ENCODE measurements at regions not wholly inside any gene's neighbourhood (a gene's known extent, or its start where the extent isn't known, plus 50 kb on each side); places are given as distances from the start of the nearest gene placed in this dataset.

DNA sequence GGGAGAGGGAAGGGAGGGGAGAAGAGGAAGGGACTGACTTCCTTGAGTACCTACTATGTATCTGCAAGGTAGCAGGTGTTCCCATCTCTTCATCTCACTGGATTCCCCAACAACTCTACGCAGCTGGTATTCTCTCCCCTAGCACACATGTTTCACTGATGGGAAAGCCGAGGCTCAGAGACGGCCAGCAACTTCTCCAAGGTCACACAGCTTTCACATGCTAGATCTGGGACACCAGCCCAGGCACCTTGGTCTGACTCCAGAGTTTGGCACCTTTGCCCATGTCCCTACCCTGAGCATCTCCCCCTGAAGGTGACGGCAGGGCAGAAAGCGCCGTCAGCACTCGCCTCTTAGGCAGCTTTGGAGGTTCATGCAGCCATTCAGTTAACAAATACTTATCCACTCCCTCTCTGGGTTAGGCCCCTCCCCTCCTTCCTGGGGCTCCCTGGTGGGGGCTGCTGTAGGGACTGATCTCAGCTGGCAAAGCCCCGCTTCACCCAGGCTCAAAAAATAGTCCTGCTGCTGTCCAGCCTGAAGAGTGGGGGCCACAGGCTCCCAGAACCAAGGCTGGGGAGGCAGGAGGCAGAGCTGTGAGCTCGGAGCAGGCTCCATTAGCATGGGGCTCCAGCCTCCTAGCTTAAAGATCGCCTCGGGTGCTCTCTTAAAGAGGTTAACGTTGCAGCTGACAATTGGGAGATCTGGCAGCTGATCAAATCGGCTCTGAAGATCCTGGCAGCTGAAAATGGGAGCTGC lies 79.4 kb downstream of the IGLL1 start:
- TF ChIP-seq CTCF (IDR thresholded peaks at IDR 0.05) = no peak
- no peak for TF ChIP-seq POLR2A (IDR thresholded peaks at IDR 0.05)

Measured in sigmoid colon (tissue), 3 donors.